ENCODE measurements at regions not wholly inside any gene's neighbourhood (a gene's known extent, or its start where the extent isn't known, plus 50 kb on each side); places are given as distances from the start of the nearest gene placed in this dataset.
A peak's percentile ranks its signal among the peaks of the same experiment; 100 is the strongest.

DNA sequence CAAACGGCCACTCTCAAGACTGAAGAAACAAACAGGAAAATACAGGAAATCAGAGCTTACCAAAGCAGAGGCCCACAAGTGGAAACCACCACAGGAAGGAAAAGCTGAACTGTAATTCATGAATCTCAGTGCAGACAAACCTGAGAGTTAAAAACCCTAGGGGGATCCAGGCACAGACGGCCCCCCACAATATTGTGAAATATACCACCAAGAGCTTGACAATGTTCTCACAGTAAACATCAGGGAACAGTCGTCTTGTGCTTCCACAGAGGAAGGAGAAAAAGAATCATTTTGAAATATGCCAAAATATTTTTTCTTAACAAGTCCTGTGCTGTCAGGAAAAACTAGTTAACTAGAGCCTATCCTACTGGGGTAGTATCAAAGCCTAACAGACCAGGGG lies 68.2 kb upstream of the NRG3 start:
- Mint-ChIP-seq H3K36me3 (no peaks in the 10 kb centered on the region), H3K27me3 (no peaks in the 10 kb centered on the region), H3K27ac (no peak overlapping the region), H3K4me1 (ENCODE audit: unreplicated experiment) (no peaks in the 10 kb centered on the region), H3K4me3 (no peak overlapping the region), H3K9me3 (peaks cover 9% of the 10 kb centered on the region)
- DNase-seq (ENCODE audit: extremely low spot score, unreplicated experiment) = no peak
- no peak for TF ChIP-seq CTCF (conservative IDR thresholded peaks at IDR 0.05)

- no peaks in the 10 kb centered on the region for H3K27me3 Mint-ChIP-seq
- DNase-seq (ENCODE audit: extremely low spot score, unreplicated experiment) = no peak
- no peaks in the 10 kb centered on the region for H3K4me1 Mint-ChIP-seq (ENCODE audit: unreplicated experiment)
- no peaks in the 10 kb centered on the region for H3K36me3 Mint-ChIP-seq
- no peak overlapping the region for H3K27ac Mint-ChIP-seq
- no peak overlapping the region for H3K4me3 Mint-ChIP-seq
- H3K9me3 Mint-ChIP-seq = no peaks in the 10 kb centered on the region
- no peak for TF ChIP-seq CTCF (conservative IDR thresholded peaks at IDR 0.05)
Measured at GRCh38 chr10:81814842-81815241, 60.2 kb upstream of the NRG3 start.

- no peak for DNase-seq (ENCODE audit: extremely low spot score, unreplicated experiment)
- TF ChIP-seq CTCF (conservative IDR thresholded peaks at IDR 0.05) = no peak
- Mint-ChIP-seq H3K36me3 (no peaks in the 10 kb centered on the region), H3K27ac (peak overlapping the region; percentile 67), H3K4me1 (ENCODE audit: unreplicated experiment) (no peaks in the 10 kb centered on the region), H3K27me3 (no peaks in the 10 kb centered on the region), H3K4me3 (no peak overlapping the region), H3K9me3 (no peaks in the 10 kb centered on the region)
Measured at GRCh38 chr10:81817596-81818170, 57.3 kb upstream of the NRG3 start.

GRCh38 chr10:81820418-81820817 lies 54.6 kb upstream of the NRG3 start:
- no peak for DNase-seq (ENCODE audit: extremely low spot score, unreplicated experiment)
- H3K36me3 Mint-ChIP-seq = no peaks in the 10 kb centered on the region
- no peak overlapping the region for H3K4me3 Mint-ChIP-seq
- H3K27me3 Mint-ChIP-seq = no peaks in the 10 kb centered on the region
- no peaks in the 10 kb centered on the region for H3K9me3 Mint-ChIP-seq
- no peaks in the 10 kb centered on the region for H3K4me1 Mint-ChIP-seq (ENCODE audit: unreplicated experiment)
- H3K27ac Mint-ChIP-seq = no peak overlapping the region
- TF ChIP-seq CTCF (conservative IDR thresholded peaks at IDR 0.05) = peak; percentile 57

All from type B pancreatic cell (in vitro differentiated cells).